ENCODE measurements at regions not wholly inside any gene's neighbourhood (a gene's known extent, or its start where the extent isn't known, plus 50 kb on each side); places are given as distances from the start of the nearest gene placed in this dataset.

DNA sequence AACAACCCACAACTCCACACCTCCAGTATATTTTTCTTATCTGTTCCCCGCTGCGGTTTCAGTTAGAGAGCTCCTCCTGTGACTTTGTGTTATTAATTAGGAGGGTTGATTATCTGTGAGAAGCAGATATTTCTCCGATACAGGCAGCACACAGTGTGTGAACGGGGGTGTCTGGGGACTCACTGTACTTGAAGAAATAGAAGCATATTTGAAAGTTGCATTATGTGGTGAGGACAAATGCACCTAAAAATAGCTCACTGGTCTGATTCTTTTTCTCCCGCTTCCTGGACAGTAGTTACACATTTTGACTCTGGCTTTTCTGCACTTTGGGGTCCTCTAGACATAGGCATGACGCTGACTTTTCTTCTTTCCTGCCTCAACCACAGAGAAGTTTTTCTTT is 277.7 kb downstream of the VRK1 start:
- H3K9ac ChIP-seq (ENCODE audit: low read length), result no peak overlapping the region
- H3K9me3 ChIP-seq (ENCODE audit: insufficient read depth, low read depth, low read length), result no peaks in the 10 kb centered on the region
- no peak overlapping the region for H3K4me3 ChIP-seq (ENCODE audit: insufficient read depth, low read depth, low read length)
- H3K27me3 Mint-ChIP-seq (ENCODE audit: low read depth, unreplicated experiment), result peaks cover 6% of the 10 kb centered on the region
- DNase-seq (ENCODE audit: low read depth) (no peak), FAIRE-seq (no peak)
- no peak overlapping the region for H3K4me3 Mint-ChIP-seq (ENCODE audit: unreplicated experiment)
- no peak overlapping the region for H3K4me2 ChIP-seq (ENCODE audit: low read length)
- no peak overlapping the region for H2AFZ ChIP-seq (ENCODE audit: low read depth, low read length)
- no peaks in the 10 kb centered on the region for H3K79me2 ChIP-seq (ENCODE audit: insufficient read depth, low read length)
- no peaks in the 10 kb centered on the region for H3K27me3 ChIP-seq (ENCODE audit: insufficient read depth, low read length)
- H3K36me3 Mint-ChIP-seq (ENCODE audit: low read depth, unreplicated experiment), result no peaks in the 10 kb centered on the region
- TF ChIP-seq EZH2 (IDR thresholded peaks at IDR 0.05; ENCODE audit: insufficient read depth, low read length), result no peak
- TF ChIP-seq, protein P1, sequence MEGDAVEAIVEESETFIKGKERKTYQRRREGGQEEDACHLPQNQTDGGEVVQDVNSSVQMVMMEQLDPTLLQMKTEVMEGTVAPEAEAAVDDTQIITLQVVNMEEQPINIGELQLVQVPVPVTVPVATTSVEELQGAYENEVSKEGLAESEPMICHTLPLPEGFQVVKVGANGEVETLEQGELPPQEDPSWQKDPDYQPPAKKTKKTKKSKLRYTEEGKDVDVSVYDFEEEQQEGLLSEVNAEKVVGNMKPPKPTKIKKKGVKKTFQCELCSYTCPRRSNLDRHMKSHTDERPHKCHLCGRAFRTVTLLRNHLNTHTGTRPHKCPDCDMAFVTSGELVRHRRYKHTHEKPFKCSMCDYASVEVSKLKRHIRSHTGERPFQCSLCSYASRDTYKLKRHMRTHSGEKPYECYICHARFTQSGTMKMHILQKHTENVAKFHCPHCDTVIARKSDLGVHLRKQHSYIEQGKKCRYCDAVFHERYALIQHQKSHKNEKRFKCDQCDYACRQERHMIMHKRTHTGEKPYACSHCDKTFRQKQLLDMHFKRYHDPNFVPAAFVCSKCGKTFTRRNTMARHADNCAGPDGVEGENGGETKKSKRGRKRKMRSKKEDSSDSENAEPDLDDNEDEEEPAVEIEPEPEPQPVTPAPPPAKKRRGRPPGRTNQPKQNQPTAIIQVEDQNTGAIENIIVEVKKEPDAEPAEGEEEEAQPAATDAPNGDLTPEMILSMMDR (IDR thresholded peaks at IDR 0.05; ENCODE audit: insufficient read depth, low read depth, low read length), result no peak
- peaks cover 10% of the 10 kb centered on the region for H3K4me1 ChIP-seq (ENCODE audit: insufficient read depth, low read length)
- peaks cover 26% of the 10 kb centered on the region for H3K4me1 Mint-ChIP-seq (ENCODE audit: low read depth, unreplicated experiment)
- no peak overlapping the region for H3K27ac ChIP-seq (ENCODE audit: low read depth, low read length)
- H3K9me3 Mint-ChIP-seq (ENCODE audit: unreplicated experiment), result no peaks in the 10 kb centered on the region
- H3K36me3 ChIP-seq (ENCODE audit: insufficient read depth, low read length), result no peaks in the 10 kb centered on the region
- no peaks in the 10 kb centered on the region for H4K20me1 ChIP-seq (ENCODE audit: insufficient read depth, low read length)
- no peak overlapping the region for H3K27ac Mint-ChIP-seq (ENCODE audit: unreplicated experiment)

DNA sequence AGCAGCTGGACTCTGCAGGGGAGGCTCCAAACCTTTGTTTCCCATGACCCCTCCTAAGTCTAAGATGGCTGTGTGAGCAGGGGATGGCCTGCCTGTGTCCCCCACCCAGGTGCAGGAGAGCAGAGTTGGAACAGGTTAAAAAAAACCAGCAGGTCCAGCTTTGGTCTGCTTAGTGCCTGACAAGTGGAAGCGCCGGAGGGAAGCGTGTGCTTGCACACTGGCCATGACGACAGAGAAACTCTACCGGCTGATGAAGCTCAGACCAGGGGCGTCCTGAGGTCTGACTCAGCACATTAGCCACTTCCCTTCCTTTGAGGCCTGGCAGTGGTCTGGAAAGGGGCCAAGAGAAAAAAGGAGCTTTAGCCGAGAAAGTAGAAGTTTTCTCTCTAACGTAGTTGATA is 280.1 kb downstream of the VRK1 start:
- Histone ChIP-seq H2AFZ (ENCODE audit: low read depth, low read length) (peak overlapping the region; percentile 50), H3K4me1 (ENCODE audit: insufficient read depth, low read length) (peaks cover 10% of the 10 kb centered on the region), H3K79me2 (ENCODE audit: insufficient read depth, low read length) (no peaks in the 10 kb centered on the region), H3K4me3 (ENCODE audit: insufficient read depth, low read depth, low read length) (no peak overlapping the region), H3K27me3 (ENCODE audit: insufficient read depth, low read length) (no peaks in the 10 kb centered on the region), H3K36me3 (ENCODE audit: insufficient read depth, low read length) (no peaks in the 10 kb centered on the region), H3K4me2 (ENCODE audit: low read length) (peak overlapping the region; percentile 42), H3K9me3 (ENCODE audit: insufficient read depth, low read depth, low read length) (no peaks in the 10 kb centered on the region), H3K27ac (ENCODE audit: low read depth, low read length) (no peak overlapping the region), H3K9ac (ENCODE audit: low read length) (no peak overlapping the region), H4K20me1 (ENCODE audit: insufficient read depth, low read length) (no peaks in the 10 kb centered on the region)
- Mint-ChIP-seq H3K4me1 (ENCODE audit: low read depth, unreplicated experiment) (peaks cover 26% of the 10 kb centered on the region), H3K27ac (ENCODE audit: unreplicated experiment) (peak overlapping the region; percentile 38), H3K9me3 (ENCODE audit: unreplicated experiment) (no peaks in the 10 kb centered on the region), H3K27me3 (ENCODE audit: low read depth, unreplicated experiment) (peaks cover 9% of the 10 kb centered on the region), H3K4me3 (ENCODE audit: unreplicated experiment) (no peak overlapping the region), H3K36me3 (ENCODE audit: low read depth, unreplicated experiment) (no peaks in the 10 kb centered on the region)
- no peak for FAIRE-seq
- peak; percentile 93 for DNase-seq (ENCODE audit: low read depth)
- TF ChIP-seq, protein P1 (IDR thresholded peaks at IDR 0.05; ENCODE audit: insufficient read depth, low read depth, low read length), result no peak
- no peak for TF ChIP-seq EZH2 (IDR thresholded peaks at IDR 0.05; ENCODE audit: insufficient read depth, low read length)

DNA sequence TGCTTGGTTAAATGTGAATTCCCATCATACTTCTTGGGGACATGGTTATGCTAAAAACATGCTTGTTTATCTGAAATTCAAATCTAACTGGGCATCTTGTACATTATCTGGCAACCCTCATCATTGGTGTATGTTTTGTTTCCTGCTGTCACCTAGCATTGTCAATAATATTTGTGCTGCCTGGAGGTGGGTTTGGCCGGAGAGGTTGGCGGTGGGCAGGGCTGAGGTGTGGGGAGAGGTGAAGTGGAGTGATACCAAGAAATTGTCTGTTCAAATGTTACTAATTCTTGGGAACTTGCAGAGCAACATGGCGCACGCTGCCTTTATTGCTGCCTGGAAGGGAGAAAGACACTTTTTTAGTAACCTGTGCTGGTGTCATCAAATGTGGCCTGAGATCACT is 280.5 kb downstream of the VRK1 start:
- Mint-ChIP-seq H3K27me3 (ENCODE audit: low read depth, unreplicated experiment) (peaks cover 9% of the 10 kb centered on the region), H3K36me3 (ENCODE audit: low read depth, unreplicated experiment) (no peaks in the 10 kb centered on the region), H3K4me1 (ENCODE audit: low read depth, unreplicated experiment) (peaks cover 26% of the 10 kb centered on the region), H3K4me3 (ENCODE audit: unreplicated experiment) (no peak overlapping the region), H3K9me3 (ENCODE audit: unreplicated experiment) (no peaks in the 10 kb centered on the region), H3K27ac (ENCODE audit: unreplicated experiment) (peak overlapping the region; percentile 70)
- FAIRE-seq, result no peak
- H3K79me2 ChIP-seq (ENCODE audit: insufficient read depth, low read length), result no peaks in the 10 kb centered on the region
- H3K36me3 ChIP-seq (ENCODE audit: insufficient read depth, low read length), result no peaks in the 10 kb centered on the region
- H3K9me3 ChIP-seq (ENCODE audit: insufficient read depth, low read depth, low read length), result peaks cover under 1% of the 10 kb centered on the region
- H3K27ac ChIP-seq (ENCODE audit: low read depth, low read length), result no peak overlapping the region
- H3K9ac ChIP-seq (ENCODE audit: low read length), result no peak overlapping the region
- peaks cover 10% of the 10 kb centered on the region for H3K4me1 ChIP-seq (ENCODE audit: insufficient read depth, low read length)
- H3K27me3 ChIP-seq (ENCODE audit: insufficient read depth, low read length), result no peaks in the 10 kb centered on the region
- no peak for DNase-seq (ENCODE audit: low read depth)
- H2AFZ ChIP-seq (ENCODE audit: low read depth, low read length), result no peak overlapping the region
- H4K20me1 ChIP-seq (ENCODE audit: insufficient read depth, low read length), result no peaks in the 10 kb centered on the region
- H3K4me3 ChIP-seq (ENCODE audit: insufficient read depth, low read depth, low read length), result no peak overlapping the region
- TF ChIP-seq, protein P1 (IDR thresholded peaks at IDR 0.05; ENCODE audit: insufficient read depth, low read depth, low read length), result no peak
- TF ChIP-seq EZH2 (IDR thresholded peaks at IDR 0.05; ENCODE audit: insufficient read depth, low read length), result no peak
- peak overlapping the region; percentile 42 for H3K4me2 ChIP-seq (ENCODE audit: low read length)

Data from astrocyte (in vitro differentiated cells and primary cell).